Activated naive CD8-positive, alpha-beta T cell (primary cell): ENCODE measurements at regions not wholly inside any gene's neighbourhood (a gene's known extent, or its start where the extent isn't known, plus 50 kb on each side); places are given as distances from the start of the nearest gene placed in this dataset.

Source experiments
- H3K27ac Mint-ChIP-seq: one replicate; pipeline ENCODE4 v1.8.0; 2021; ENCODE audit warnings: mixed read lengths
- H3K27me3 Mint-ChIP-seq: one replicate; pipeline ENCODE4 v1.8.0; 2021; ENCODE audit warnings: mixed read lengths
- H3K36me3 Mint-ChIP-seq: one replicate; pipeline ENCODE4 v1.8.0; 2021; ENCODE audit warnings: mixed read lengths
- H3K4me1 Mint-ChIP-seq: one replicate; pipeline ENCODE4 v1.8.0; 2021; ENCODE audit warnings: low read depth, mixed read lengths
- H3K4me3 Mint-ChIP-seq: one replicate; pipeline ENCODE4 v1.8.0; 2021; ENCODE audit warnings: mild to moderate bottlenecking, mixed read lengths
- H3K9me3 Mint-ChIP-seq: one replicate; pipeline ENCODE4 v1.8.0; 2021; ENCODE audit warnings: low read depth, mixed read lengths

DNA sequence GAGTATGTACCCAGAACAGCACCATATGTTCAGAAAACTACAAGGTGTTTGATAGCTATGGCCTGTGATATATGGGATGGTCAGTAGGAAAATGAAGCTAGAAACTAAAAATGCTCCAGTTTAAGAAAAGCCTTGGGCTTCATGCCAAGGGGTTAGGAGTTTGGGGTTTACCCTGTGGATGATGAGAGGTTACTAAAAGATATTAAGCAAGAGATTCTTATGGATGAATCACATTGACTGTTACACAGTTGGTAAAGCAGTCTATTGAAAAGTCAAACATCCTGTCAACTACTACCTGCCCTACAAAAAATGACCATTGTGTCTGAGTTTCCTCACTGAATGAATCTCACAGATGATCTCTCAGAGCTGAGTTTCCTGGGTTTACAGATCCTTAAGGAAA, 166.2 kb upstream of the INHBA start:
- H3K27me3 Mint-ChIP-seq: peaks cover 12% of the 10 kb centered on the region
- H3K36me3 Mint-ChIP-seq: no peaks in the 10 kb centered on the region
- peaks cover 14% of the 10 kb centered on the region for H3K4me1 Mint-ChIP-seq
- no peak overlapping the region for H3K27ac Mint-ChIP-seq
- H3K9me3 Mint-ChIP-seq: peaks cover 7% of the 10 kb centered on the region
- no peak overlapping the region for H3K4me3 Mint-ChIP-seq

DNA sequence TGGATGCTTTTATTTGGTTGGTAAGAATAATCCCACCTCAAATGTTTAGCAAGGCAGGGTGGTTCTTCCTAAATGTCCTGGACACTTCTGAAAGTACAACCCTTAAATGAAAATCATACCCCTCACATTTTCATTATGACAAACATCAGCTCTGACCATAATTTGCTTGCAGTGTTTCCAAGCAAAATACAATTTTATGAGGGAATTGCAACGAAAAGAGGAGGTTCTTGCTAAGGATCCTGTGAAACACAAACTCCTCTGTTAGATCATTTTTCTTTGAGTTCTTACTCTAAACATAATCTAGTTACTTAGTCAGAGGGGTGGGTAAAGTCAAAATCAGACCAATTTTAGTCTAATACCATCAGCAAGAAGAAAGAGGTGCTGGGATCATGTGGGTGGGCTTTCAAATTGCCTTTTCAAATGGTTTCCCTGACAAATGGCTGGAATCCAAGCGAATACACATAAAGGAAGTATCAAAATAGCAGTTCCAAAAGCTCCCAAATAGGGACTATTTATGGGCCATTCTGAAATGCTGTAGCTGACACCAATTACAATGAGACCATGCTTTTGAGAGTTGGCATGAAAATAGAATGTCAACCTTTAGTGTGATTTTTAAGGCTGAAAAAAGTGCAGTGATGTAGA, 164.9 kb upstream of the INHBA start:
- Mint-ChIP-seq H3K36me3 (no peaks in the 10 kb centered on the region), H3K4me3 (no peak overlapping the region), H3K9me3 (peaks cover 12% of the 10 kb centered on the region), H3K27me3 (peaks cover 12% of the 10 kb centered on the region), H3K27ac (no peak overlapping the region), H3K4me1 (peaks cover 14% of the 10 kb centered on the region)

DNA sequence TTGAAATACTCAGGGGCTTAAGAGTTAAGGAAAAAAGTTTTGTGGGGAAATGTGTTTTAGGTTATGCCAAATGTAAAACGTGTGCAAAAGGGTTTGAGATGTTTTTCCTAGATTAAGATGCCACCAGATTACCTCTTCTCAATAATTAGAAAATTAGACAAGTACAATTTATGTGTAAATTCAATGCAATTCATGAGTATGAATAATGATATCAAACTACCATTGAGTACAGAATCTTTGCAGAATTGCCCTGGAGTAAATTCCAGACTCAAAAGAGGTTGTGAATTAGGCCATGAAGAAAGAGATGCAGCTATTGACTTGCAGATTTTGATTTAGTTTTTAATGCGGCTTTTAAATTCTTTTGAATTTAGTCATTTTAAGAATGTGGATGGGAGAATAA, 159.4 kb upstream of the INHBA start:
- H3K27ac Mint-ChIP-seq: no peak overlapping the region
- no peaks in the 10 kb centered on the region for H3K36me3 Mint-ChIP-seq
- H3K27me3 Mint-ChIP-seq: peaks cover under 1% of the 10 kb centered on the region
- no peak overlapping the region for H3K4me3 Mint-ChIP-seq
- no peaks in the 10 kb centered on the region for H3K4me1 Mint-ChIP-seq
- H3K9me3 Mint-ChIP-seq: peaks cover 12% of the 10 kb centered on the region

DNA sequence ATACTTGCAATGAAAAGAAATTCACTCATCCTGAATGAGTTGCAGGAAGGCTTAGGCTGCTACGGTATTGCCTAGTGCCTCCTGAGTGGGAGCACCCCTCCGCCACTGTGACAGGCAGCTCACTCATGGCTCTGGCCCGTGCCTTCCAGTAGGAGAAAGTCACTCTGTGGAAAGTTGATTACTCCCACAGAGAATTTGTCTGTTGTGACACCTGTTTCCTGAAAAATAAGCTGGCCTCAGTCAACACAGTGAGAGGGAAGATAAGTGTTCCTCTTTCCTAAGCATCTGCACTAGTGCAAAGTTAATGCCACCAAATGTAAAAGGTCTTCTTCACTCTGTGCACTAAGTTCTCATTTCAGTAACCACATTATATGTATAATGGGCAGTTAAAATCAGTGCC, 158.8 kb upstream of the INHBA start:
- Mint-ChIP-seq H3K36me3 (no peaks in the 10 kb centered on the region), H3K4me1 (no peaks in the 10 kb centered on the region), H3K27me3 (no peaks in the 10 kb centered on the region), H3K27ac (no peak overlapping the region), H3K4me3 (no peak overlapping the region), H3K9me3 (peaks cover 12% of the 10 kb centered on the region)

DNA sequence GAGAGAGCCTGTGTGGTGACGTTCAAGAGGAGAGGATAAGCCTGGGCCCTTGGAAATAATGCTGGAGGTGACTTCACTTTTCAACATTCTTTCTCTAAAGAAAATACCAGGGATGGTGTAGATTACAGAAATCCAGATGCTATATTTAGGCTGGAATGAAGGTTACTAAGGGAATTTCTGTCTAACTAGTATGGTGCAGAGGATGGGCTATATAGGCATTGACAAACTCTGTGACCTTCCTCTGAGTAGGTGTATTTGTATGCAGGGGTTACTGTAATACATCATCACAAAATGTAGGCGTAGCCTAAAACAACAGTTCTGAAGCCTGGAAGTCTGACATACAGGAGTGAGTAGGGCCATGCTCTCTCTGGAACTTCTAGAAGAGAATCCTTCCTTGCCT, 155.3 kb upstream of the INHBA start:
- peaks cover 3% of the 10 kb centered on the region for H3K4me1 Mint-ChIP-seq
- H3K36me3 Mint-ChIP-seq: no peaks in the 10 kb centered on the region
- no peaks in the 10 kb centered on the region for H3K9me3 Mint-ChIP-seq
- no peak overlapping the region for H3K27ac Mint-ChIP-seq
- H3K4me3 Mint-ChIP-seq: no peak overlapping the region
- H3K27me3 Mint-ChIP-seq: peaks cover 2% of the 10 kb centered on the region

DNA sequence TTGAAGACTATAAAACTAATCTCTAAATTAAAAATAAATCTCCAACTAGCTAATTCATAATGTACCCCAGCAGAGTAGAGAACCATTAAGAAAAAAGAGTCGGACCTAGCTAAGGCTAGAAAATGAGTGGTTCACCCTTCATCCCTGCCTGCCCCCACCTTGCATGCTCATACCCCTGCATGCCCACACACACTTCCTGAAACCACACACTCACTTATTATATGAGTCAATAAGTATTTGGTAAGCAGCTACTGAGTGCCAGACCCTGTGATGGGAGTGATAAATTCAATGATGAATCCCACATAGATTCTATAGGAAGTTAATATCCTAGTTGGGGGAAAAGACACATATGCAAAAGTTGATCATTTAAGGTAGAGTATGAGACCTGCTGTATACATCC, 152.9 kb upstream of the INHBA start:
- Mint-ChIP-seq H3K4me3 (no peak overlapping the region), H3K4me1 (peaks cover 3% of the 10 kb centered on the region), H3K9me3 (no peaks in the 10 kb centered on the region), H3K36me3 (no peaks in the 10 kb centered on the region), H3K27me3 (peaks cover 2% of the 10 kb centered on the region), H3K27ac (no peak overlapping the region)

DNA sequence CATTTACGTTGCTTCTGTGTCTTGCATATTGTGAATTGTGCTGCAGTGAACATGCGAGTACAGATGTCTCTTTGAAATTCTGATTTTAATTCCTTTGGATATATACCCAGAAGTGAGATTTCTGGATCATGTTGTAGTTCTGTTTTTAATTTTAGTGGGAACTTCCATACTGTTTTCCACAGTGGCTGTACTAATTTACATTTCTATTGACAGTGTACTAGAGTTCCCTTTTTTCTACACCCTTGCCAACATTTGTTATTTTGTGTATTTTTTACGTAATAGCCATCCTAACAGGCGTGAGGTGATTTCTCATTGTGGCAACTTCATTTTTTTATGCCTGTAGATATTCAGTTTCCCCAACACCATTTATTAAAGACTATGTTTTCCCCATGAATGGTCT, 144.7 kb upstream of the INHBA start:
- Mint-ChIP-seq H3K27me3 (no peaks in the 10 kb centered on the region), H3K9me3 (no peaks in the 10 kb centered on the region), H3K36me3 (no peaks in the 10 kb centered on the region), H3K27ac (no peak overlapping the region), H3K4me1 (peaks cover 5% of the 10 kb centered on the region), H3K4me3 (no peak overlapping the region)

DNA sequence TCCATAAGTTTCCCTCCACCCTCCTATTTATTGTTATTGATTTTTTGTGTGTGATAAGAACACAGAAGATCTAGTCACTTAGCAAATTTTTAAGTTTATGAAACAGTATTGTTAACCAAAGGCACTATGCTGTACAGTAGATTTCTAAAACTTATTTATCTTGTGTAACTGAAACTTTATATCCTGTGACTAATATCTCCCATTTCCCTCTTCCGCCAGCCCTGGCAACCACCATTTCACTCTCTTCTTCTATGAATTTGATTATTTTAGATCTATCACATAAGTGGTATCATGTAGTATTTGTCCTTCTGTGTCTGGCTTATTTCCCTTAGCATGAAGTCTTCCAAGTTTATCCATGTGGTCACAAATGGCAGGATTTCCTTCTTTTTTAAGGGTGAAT, 144.3 kb upstream of the INHBA start:
- H3K9me3 Mint-ChIP-seq: peaks cover 3% of the 10 kb centered on the region
- H3K4me1 Mint-ChIP-seq: peaks cover 5% of the 10 kb centered on the region
- H3K4me3 Mint-ChIP-seq: no peak overlapping the region
- no peaks in the 10 kb centered on the region for H3K27me3 Mint-ChIP-seq
- H3K36me3 Mint-ChIP-seq: no peaks in the 10 kb centered on the region
- no peak overlapping the region for H3K27ac Mint-ChIP-seq

DNA sequence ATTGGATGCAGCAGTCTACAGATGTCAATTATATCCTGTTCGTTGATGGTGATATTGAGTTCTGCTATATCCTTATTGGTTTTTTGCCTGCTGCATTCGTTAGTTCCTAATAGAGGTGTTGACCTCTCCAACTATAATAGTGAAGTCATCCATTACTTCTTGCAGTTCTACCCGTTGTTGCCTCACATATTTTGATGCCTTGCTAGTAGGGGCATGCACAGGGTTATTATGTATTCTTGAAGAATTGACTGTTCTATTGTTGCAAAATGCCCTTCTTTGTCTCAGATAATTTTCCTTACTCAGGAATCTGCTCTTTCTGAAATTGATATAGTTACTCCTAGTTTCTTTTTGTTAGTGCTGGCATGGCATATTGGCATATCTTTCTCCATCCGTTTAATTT, 140.1 kb upstream of the INHBA start:
- peaks cover 5% of the 10 kb centered on the region for H3K4me1 Mint-ChIP-seq
- no peaks in the 10 kb centered on the region for H3K27me3 Mint-ChIP-seq
- H3K27ac Mint-ChIP-seq: no peak overlapping the region
- H3K9me3 Mint-ChIP-seq: peaks cover 14% of the 10 kb centered on the region
- H3K4me3 Mint-ChIP-seq: no peak overlapping the region
- H3K36me3 Mint-ChIP-seq: no peaks in the 10 kb centered on the region

DNA sequence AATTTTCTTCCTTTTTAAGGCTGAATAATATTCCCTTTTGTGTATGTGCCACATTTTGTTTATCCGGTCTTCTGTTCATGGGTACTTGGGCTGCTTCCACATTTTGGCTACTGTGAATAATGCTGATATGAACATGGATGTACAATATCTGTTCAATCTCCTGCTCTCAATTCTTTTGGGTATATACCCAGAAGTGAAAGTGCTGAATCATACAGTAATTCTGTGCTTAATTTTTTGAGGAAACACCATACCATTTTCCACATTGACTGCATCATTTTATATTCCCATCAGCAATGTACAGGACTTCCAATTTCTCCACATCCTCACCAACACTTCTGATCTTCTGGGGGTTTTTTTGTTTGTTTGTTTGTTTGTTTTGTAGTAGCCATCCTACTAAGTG, 135.0 kb upstream of the INHBA start:
- H3K27ac Mint-ChIP-seq: no peak overlapping the region
- no peak overlapping the region for H3K4me3 Mint-ChIP-seq
- H3K27me3 Mint-ChIP-seq: no peaks in the 10 kb centered on the region
- no peaks in the 10 kb centered on the region for H3K4me1 Mint-ChIP-seq
- no peaks in the 10 kb centered on the region for H3K36me3 Mint-ChIP-seq
- H3K9me3 Mint-ChIP-seq: peaks cover 18% of the 10 kb centered on the region

DNA sequence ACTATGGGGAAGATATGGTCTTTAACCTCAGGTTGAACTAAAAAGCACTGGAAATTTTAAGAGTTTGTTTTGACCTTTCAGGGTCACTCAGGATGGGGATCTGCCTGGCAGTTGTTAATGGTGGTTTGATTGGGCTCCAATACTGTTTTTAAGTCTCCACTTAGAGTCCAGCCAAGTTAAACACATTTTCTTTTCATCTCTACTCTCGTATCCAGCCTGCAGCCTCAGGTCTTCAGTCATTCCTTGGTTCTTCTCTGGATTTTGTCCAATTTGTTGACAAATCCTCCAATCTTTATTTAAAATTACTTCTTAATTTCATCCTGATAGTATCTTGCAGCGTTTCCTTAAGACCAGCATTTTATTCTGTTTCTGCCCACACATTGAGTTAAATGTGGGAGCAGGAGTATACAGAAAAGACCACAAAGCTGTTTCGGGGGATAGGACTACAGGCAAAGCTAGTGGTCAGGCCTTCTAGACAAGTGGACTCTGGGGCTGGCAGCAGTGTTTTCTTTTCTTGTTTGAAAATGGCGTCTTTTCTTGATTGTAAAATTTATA, 133.2 kb upstream of the INHBA start:
- Mint-ChIP-seq H3K4me1 (no peaks in the 10 kb centered on the region), H3K27me3 (no peaks in the 10 kb centered on the region), H3K27ac (no peak overlapping the region), H3K4me3 (no peak overlapping the region), H3K9me3 (peaks cover 19% of the 10 kb centered on the region), H3K36me3 (no peaks in the 10 kb centered on the region)

DNA sequence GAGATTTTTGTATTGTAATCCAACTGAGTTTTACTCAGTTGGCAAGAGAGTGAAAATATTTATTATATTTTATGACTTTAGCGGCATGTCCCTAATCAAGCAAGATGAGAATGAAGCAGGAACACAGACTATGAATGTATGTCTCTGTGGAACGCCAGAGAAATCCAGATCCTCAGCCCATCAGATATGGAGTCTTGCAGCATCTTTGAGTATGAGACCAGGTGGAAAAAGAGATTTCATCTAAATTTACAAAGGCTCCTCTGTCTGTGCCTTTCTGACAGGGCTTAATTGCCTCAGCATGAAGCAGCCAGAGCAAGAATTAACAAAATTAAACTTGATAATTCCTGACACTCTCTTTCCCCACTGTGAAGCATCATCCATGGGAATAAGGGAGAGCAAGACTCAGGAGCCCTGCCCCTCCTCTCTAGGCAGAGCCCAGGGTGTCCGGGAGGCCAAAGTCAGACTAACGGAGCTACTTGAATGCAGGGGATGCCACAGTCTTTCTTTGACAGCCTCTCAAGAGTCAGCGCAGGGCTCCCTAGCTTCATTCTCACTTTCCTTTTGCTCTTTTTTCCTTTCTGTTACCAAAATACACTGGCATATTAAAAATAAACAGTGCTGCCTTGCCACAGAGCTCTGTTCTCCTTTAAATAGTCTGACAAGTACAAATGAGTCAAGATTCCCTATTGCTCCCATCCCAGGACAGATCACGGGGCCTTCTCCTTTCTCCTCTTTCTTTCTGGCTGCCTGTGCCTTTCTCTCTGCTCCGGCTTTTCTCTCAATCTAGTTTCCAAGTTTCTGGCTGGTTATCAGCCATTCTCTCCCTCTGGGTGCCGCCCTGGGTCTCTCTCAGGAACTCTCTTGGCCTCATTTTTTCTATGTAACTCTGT, 132.2 kb upstream of the INHBA start:
- no peak overlapping the region for H3K27ac Mint-ChIP-seq
- no peaks in the 10 kb centered on the region for H3K4me1 Mint-ChIP-seq
- H3K4me3 Mint-ChIP-seq: no peak overlapping the region
- H3K27me3 Mint-ChIP-seq: no peaks in the 10 kb centered on the region
- H3K36me3 Mint-ChIP-seq: no peaks in the 10 kb centered on the region
- H3K9me3 Mint-ChIP-seq: peaks cover 18% of the 10 kb centered on the region

DNA sequence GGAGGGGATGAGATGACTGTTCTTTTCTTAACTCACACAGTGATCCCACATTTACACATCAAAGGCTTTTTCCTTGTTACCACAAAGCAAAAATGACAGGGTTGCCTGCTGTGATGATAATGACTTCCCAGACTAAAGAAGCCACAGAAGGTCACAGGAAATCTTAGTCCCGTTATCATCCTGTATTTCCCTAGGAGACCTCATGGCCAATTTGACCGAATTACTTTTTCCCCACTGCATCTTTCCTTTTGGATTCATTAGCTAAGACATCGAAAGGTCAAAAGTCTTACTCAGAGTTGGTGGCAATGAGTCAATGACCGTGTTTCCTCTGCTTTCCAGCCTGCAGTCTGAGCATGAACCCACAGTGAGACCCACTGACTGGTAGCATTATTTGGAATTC, 130.1 kb upstream of the INHBA start:
- H3K27ac Mint-ChIP-seq: no peak overlapping the region
- H3K9me3 Mint-ChIP-seq: peaks cover 14% of the 10 kb centered on the region
- H3K4me1 Mint-ChIP-seq: no peaks in the 10 kb centered on the region
- H3K4me3 Mint-ChIP-seq: no peak overlapping the region
- no peaks in the 10 kb centered on the region for H3K27me3 Mint-ChIP-seq
- H3K36me3 Mint-ChIP-seq: no peaks in the 10 kb centered on the region

DNA sequence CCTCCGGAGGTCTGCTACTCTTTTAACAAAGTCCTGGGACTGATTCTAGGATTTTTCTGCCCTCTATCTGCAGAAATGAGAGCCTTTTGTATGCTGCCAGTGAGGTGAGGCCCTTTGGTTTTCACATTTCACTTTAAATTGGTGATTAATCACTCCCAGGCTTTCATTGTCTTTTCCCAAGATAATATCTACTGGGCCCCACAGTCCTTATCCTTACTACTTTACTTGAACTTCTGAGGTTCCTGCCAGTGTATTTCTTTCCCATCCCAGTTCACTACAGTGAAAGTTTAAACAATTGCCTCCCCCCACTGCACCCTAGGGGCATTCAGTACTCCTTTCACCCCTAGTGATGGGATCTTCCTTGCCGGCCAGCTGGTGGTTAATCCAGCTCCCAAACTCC, 127.4 kb upstream of the INHBA start:
- H3K27ac Mint-ChIP-seq: no peak overlapping the region

DNA sequence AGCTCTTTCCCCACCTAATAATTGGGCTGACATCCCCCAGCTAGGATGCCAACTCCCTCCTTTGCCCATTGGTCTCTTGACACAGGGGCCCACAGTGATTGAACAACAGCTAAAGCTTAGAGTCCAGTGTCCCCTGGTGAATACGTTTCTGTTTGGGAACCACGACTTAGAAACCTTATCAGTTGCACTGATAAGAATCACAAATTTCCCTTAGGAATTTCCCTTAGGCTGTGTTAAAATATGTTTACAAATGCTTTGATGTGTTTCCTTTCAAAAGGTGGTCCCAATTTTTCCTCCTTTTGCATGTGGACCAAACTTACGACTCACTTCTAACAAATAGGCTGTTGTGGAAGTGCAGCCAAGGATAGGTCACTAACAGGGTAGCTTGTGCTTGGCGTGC, 126.0 kb upstream of the INHBA start:
- H3K27ac Mint-ChIP-seq: no peak overlapping the region

More for the DNA sequence above, 127.4 kb upstream of the INHBA start:
- H3K4me1 Mint-ChIP-seq: no peaks in the 10 kb centered on the region
- H3K27me3 Mint-ChIP-seq: no peaks in the 10 kb centered on the region
- H3K36me3 Mint-ChIP-seq: no peaks in the 10 kb centered on the region
- H3K4me3 Mint-ChIP-seq: no peak overlapping the region
- peaks cover 14% of the 10 kb centered on the region for H3K9me3 Mint-ChIP-seq

More for the DNA sequence above, 126.0 kb upstream of the INHBA start:
- H3K9me3 Mint-ChIP-seq: peaks cover 14% of the 10 kb centered on the region
- H3K4me3 Mint-ChIP-seq: no peak overlapping the region
- H3K36me3 Mint-ChIP-seq: no peaks in the 10 kb centered on the region
- no peaks in the 10 kb centered on the region for H3K4me1 Mint-ChIP-seq
- H3K27me3 Mint-ChIP-seq: peaks cover 3% of the 10 kb centered on the region
